ENCODE measurements at regions not wholly inside any gene's neighbourhood (a gene's known extent, or its start where the extent isn't known, plus 50 kb on each side); places are given as distances from the start of the nearest gene placed in this dataset.

GRCh38 chr13:37361608-37362007 lies 237.0 kb downstream of the POSTN start:
- Histone ChIP-seq H3K4me3 (ENCODE audit: low read depth, low read length) (no peak overlapping the region), H3K4me1 (ENCODE audit: control insufficient read depth, insufficient read depth, low read length) (no peaks in the 10 kb centered on the region), H3K9me3 (ENCODE audit: control insufficient read depth, insufficient read depth, low read depth, low read length) (no peaks in the 10 kb centered on the region), H3K27ac (ENCODE audit: extremely low read depth, low read depth, low read length) (no peak overlapping the region), H3K36me3 (ENCODE audit: control insufficient read depth in 2 of 2, insufficient read depth in 1 of 2, low read length in 2 of 2) (no peaks in the 10 kb centered on the region)
- ChIA-PET CTCF (interaction anchor here (0.6 to 0.7 kb wide), 2 partner anchors 288 to 851 kb away, joined by 3 to 4 read pairs; no protein-coding TSS in a partner anchor), POLR2A (no interaction called here)
- TF ChIP-seq CTCF (tag by site-specific recombination; IDR thresholded peaks at IDR 0.05) (no peak), ATF2 (tag by site-specific recombination; IDR thresholded peaks at IDR 0.05; ENCODE audit: low read depth) (no peak), ZNF548 (tag by site-specific recombination; IDR thresholded peaks at IDR 0.05) (no peak), ZNF792 (tag by site-specific recombination; IDR thresholded peaks at IDR 0.05) (no peak), ZNF211 (tag by site-specific recombination; IDR thresholded peaks at IDR 0.05; ENCODE audit: low read depth) (no peak), ZNF354C (tag by site-specific recombination; IDR thresholded peaks at IDR 0.05; ENCODE audit: borderline replicate concordance, low read depth) (no peak), OVOL3 (tag by site-specific recombination; IDR thresholded peaks at IDR 0.05) (no peak), ZNF280D (tag by site-specific recombination; IDR thresholded peaks at IDR 0.05) (no peak), BCL11B (tag by site-specific recombination; IDR thresholded peaks at IDR 0.05; ENCODE audit: low read depth) (no peak), ZNF362 (tag by site-specific recombination; IDR thresholded peaks at IDR 0.05) (no peak)

GRCh38 chr13:37360556-37360955 lies 238.0 kb downstream of the POSTN start:
- Histone ChIP-seq H3K4me3 (ENCODE audit: low read depth, low read length) (no peak overlapping the region), H3K4me1 (ENCODE audit: control insufficient read depth, insufficient read depth, low read length) (no peaks in the 10 kb centered on the region), H3K9me3 (ENCODE audit: control insufficient read depth, insufficient read depth, low read depth, low read length) (no peaks in the 10 kb centered on the region), H3K27ac (ENCODE audit: extremely low read depth, low read depth, low read length) (no peak overlapping the region), H3K36me3 (ENCODE audit: control insufficient read depth in 2 of 2, insufficient read depth in 1 of 2, low read length in 2 of 2) (no peaks in the 10 kb centered on the region)
- CTCF ChIA-PET = no interaction called here
- POLR2A ChIA-PET = no interaction called here
- TF ChIP-seq ZNF184 (tag by site-specific recombination; IDR thresholded peaks at IDR 0.05) (no peak), ZFP41 (tag by site-specific recombination; IDR thresholded peaks at IDR 0.05; ENCODE audit: borderline replicate concordance) (no peak), ZNF488 (tag by site-specific recombination; IDR thresholded peaks at IDR 0.05) (no peak)

GRCh38 chr13:37357548-37357947 lies 241.0 kb downstream of the POSTN start:
- no peaks in the 10 kb centered on the region for H3K9me3 ChIP-seq (ENCODE audit: control insufficient read depth, insufficient read depth, low read depth, low read length)
- no peaks in the 10 kb centered on the region for H3K36me3 ChIP-seq (ENCODE audit: control insufficient read depth in 2 of 2, insufficient read depth in 1 of 2, low read length in 2 of 2)
- no peak overlapping the region for H3K4me3 ChIP-seq (ENCODE audit: low read depth, low read length)
- no peak overlapping the region for H3K27ac ChIP-seq (ENCODE audit: extremely low read depth, low read depth, low read length)
- H3K4me1 ChIP-seq (ENCODE audit: control insufficient read depth, insufficient read depth, low read length) = no peaks in the 10 kb centered on the region
- ChIA-PET CTCF (no interaction called here), POLR2A (no interaction called here)
- TF ChIP-seq KLF9 (tag by site-specific recombination; IDR thresholded peaks at IDR 0.05; ENCODE audit: low read depth) = no peak
- no peak for TF ChIP-seq ZNF660 (tag by site-specific recombination; IDR thresholded peaks at IDR 0.05)
- TF ChIP-seq ZNF558 (tag by site-specific recombination; IDR thresholded peaks at IDR 0.05) = no peak
- TF ChIP-seq ZNF2 (tag by site-specific recombination; IDR thresholded peaks at IDR 0.05) = no peak
- no peak for TF ChIP-seq ZNF121 (tag by site-specific recombination; IDR thresholded peaks at IDR 0.05)
- no peak for TF ChIP-seq SCRT2 (tag by site-specific recombination; IDR thresholded peaks at IDR 0.05)
- TF ChIP-seq RBAK (tag by site-specific recombination; IDR thresholded peaks at IDR 0.05) = no peak
- no peak for TF ChIP-seq ZNF621 (tag by site-specific recombination; IDR thresholded peaks at IDR 0.05)
- TF ChIP-seq HOXA7 (CRISPR knock-in tag; IDR thresholded peaks at IDR 0.05; ENCODE audit: borderline replicate concordance) = no peak
- no peak for TF ChIP-seq PRDM6 (tag by site-specific recombination; IDR thresholded peaks at IDR 0.05)
- TF ChIP-seq GLIS1 (tag by site-specific recombination; IDR thresholded peaks at IDR 0.05) = no peak

Data from HEK293 (cell line).